ENCODE measurements at regions not wholly inside any gene's neighbourhood (a gene's known extent, or its start where the extent isn't known, plus 50 kb on each side); places are given as distances from the start of the nearest gene placed in this dataset.

DNA sequence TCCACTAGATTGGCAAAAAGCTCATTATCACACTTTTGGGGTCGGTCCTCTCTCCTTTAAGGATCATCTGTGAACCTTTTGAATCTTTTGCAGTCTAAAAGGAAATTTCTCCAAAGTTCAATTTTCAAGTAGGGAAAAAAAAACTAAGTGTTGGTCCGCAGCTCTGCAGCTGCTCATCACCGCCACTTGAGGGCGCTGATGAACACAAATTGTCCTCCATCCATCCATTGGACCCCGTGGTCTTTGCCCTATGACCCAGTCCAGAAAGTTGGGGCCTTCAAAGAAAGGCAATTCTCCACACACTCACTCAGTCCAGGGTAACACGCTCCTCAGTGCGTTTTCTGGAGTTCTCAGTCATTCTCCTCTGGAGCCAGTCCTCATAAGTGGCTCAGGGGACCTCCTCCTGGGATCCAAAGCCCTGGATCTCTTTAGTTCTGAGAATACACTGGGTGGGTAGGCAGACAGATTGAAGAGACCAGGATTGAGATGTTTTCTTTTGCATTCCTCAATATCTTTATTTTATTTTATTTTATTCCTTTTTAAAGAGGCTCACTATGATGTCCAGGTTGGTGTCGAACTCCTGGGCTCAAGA lies 63.6 kb upstream of the SLC28A3 start:
- Histone ChIP-seq H3K36me3 (ENCODE audit: insufficient read depth, low read length) (no peaks in the 10 kb centered on the region), H3K27me3 (ENCODE audit: insufficient read depth, low read length) (no peaks in the 10 kb centered on the region), H2AFZ (ENCODE audit: low read length) (no peak overlapping the region), H3K4me1 (ENCODE audit: insufficient read depth, low read length, severe bottlenecking) (no peaks in the 10 kb centered on the region), H3K27ac (ENCODE audit: low read depth, low read length, poor library complexity, severe bottlenecking) (no peak overlapping the region), H3K79me2 (ENCODE audit: insufficient read depth, low read length) (no peaks in the 10 kb centered on the region), H3K4me3 (ENCODE audit: low read depth, low read length, poor library complexity, severe bottlenecking) (no peak overlapping the region), H4K20me1 (ENCODE audit: insufficient read depth, low read length) (no peaks in the 10 kb centered on the region), H3K9me3 (ENCODE audit: low read length) (no peaks in the 10 kb centered on the region), H3K4me2 (ENCODE audit: low read length) (no peak overlapping the region), H3K9ac (ENCODE audit: low read length) (no peak overlapping the region), H3F3A (ENCODE audit: insufficient read depth, low read length) (no peaks in the 10 kb centered on the region), H3K9me2 (ENCODE audit: low read depth, low read length) (no peaks in the 10 kb centered on the region)
- no peak for TF ChIP-seq EZH2 (IDR thresholded peaks at IDR 0.05; ENCODE audit: borderline replicate concordance, low read length)
- TF ChIP-seq, protein P1, sequence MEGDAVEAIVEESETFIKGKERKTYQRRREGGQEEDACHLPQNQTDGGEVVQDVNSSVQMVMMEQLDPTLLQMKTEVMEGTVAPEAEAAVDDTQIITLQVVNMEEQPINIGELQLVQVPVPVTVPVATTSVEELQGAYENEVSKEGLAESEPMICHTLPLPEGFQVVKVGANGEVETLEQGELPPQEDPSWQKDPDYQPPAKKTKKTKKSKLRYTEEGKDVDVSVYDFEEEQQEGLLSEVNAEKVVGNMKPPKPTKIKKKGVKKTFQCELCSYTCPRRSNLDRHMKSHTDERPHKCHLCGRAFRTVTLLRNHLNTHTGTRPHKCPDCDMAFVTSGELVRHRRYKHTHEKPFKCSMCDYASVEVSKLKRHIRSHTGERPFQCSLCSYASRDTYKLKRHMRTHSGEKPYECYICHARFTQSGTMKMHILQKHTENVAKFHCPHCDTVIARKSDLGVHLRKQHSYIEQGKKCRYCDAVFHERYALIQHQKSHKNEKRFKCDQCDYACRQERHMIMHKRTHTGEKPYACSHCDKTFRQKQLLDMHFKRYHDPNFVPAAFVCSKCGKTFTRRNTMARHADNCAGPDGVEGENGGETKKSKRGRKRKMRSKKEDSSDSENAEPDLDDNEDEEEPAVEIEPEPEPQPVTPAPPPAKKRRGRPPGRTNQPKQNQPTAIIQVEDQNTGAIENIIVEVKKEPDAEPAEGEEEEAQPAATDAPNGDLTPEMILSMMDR (IDR thresholded peaks at IDR 0.05; ENCODE audit: low read length), result peak; percentile 74

- Histone ChIP-seq H3F3A (ENCODE audit: insufficient read depth, low read length) (no peaks in the 10 kb centered on the region), H3K27ac (ENCODE audit: low read depth, low read length, poor library complexity, severe bottlenecking) (no peak overlapping the region), H3K9ac (ENCODE audit: low read length) (no peak overlapping the region), H3K4me2 (ENCODE audit: low read length) (no peak overlapping the region), H3K79me2 (ENCODE audit: insufficient read depth, low read length) (no peaks in the 10 kb centered on the region), H3K9me2 (ENCODE audit: low read depth, low read length) (no peaks in the 10 kb centered on the region), H3K9me3 (ENCODE audit: low read length) (no peaks in the 10 kb centered on the region), H3K4me3 (ENCODE audit: low read depth, low read length, poor library complexity, severe bottlenecking) (no peak overlapping the region), H3K4me1 (ENCODE audit: insufficient read depth, low read length, severe bottlenecking) (no peaks in the 10 kb centered on the region), H4K20me1 (ENCODE audit: insufficient read depth, low read length) (no peaks in the 10 kb centered on the region), H2AFZ (ENCODE audit: low read length) (no peak overlapping the region), H3K27me3 (ENCODE audit: insufficient read depth, low read length) (no peaks in the 10 kb centered on the region), H3K36me3 (ENCODE audit: insufficient read depth, low read length) (no peaks in the 10 kb centered on the region)
- TF ChIP-seq, protein P1 (IDR thresholded peaks at IDR 0.05; ENCODE audit: low read length), result no peak
- TF ChIP-seq EZH2 (IDR thresholded peaks at IDR 0.05; ENCODE audit: borderline replicate concordance, low read length), result no peak
Measured at GRCh38 chr9:84405667-84406066, 65.1 kb upstream of the SLC28A3 start.

GRCh38 chr9:84408416-84408815 lies 67.9 kb upstream of the SLC28A3 start:
- no peak for TF ChIP-seq EZH2 (IDR thresholded peaks at IDR 0.05; ENCODE audit: borderline replicate concordance, low read length)
- TF ChIP-seq, protein P1 (IDR thresholded peaks at IDR 0.05; ENCODE audit: low read length), result no peak
- Histone ChIP-seq H3K27ac (ENCODE audit: low read depth, low read length, poor library complexity, severe bottlenecking) (no peak overlapping the region), H3F3A (ENCODE audit: insufficient read depth, low read length) (no peaks in the 10 kb centered on the region), H3K9ac (ENCODE audit: low read length) (no peak overlapping the region), H3K9me2 (ENCODE audit: low read depth, low read length) (no peaks in the 10 kb centered on the region), H3K4me3 (ENCODE audit: low read depth, low read length, poor library complexity, severe bottlenecking) (no peak overlapping the region), H3K27me3 (ENCODE audit: insufficient read depth, low read length) (no peaks in the 10 kb centered on the region), H3K9me3 (ENCODE audit: low read length) (no peaks in the 10 kb centered on the region), H2AFZ (ENCODE audit: low read length) (no peak overlapping the region), H3K4me2 (ENCODE audit: low read length) (no peak overlapping the region), H3K79me2 (ENCODE audit: insufficient read depth, low read length) (no peaks in the 10 kb centered on the region), H4K20me1 (ENCODE audit: insufficient read depth, low read length) (no peaks in the 10 kb centered on the region), H3K4me1 (ENCODE audit: insufficient read depth, low read length, severe bottlenecking) (no peaks in the 10 kb centered on the region), H3K36me3 (ENCODE audit: insufficient read depth, low read length) (no peaks in the 10 kb centered on the region)

Measured in OCI-LY1 (cell line).